SK-N-SH (cell line): ENCODE measurements at regions not wholly inside any gene's neighbourhood (a gene's known extent, or its start where the extent isn't known, plus 50 kb on each side); places are given as distances from the start of the nearest gene placed in this dataset.

ENCODE experiments used
- CTCF ChIA-PET: fragments of 300-600, 350-600 bp; formaldehyde crosslinking; extraction: SDS; loops from one replicate; lab custom pipeline; 2021; lab: Yijun Ruan, JAX
- POLR2A ChIA-PET: fragments of 350-600 bp; sonication (Branson Sonifier 250); formaldehyde crosslinking; extraction: SDS; loops from one replicate; lab custom pipeline; 2020; ENCODE audit warnings: antibody characterized with exemption, inconsistent platforms; lab: Yijun Ruan, JAX
- DNase-seq: peaks from one replicate; pipeline ENCODE4 v3.0.0; 2012
- H2AFZ ChIP-seq: fragments of 200-600 bp; sonication (generic); 2 replicates; pipeline ENCODE4 v1.8.1; 2016; ENCODE audit warnings: antibody characterized with exemption, mild to moderate bottlenecking, low read depth
- H3F3A ChIP-seq: fragments of 200-600 bp; sonication (generic); replicated peaks from 2 replicates; pipeline ENCODE3; 2016; ENCODE audit warnings: antibody characterized with exemption, mild to moderate bottlenecking; ENCODE audit not compliant: insufficient read depth
- H3K27ac ChIP-seq, 2 experiments: fragments of 200-500 bp in 1 of 2; fragments of 200-600 bp in 1 of 2; sonication (Bioruptor generic) in 1 of 2; sonication (generic), shearing (Covaris generic) in 1 of 2; 2 replicates each; pipeline versions ENCODE4 v1.5.1 to v1.6.1; 2014 to 2016; ENCODE audit warnings: low read depth in 2 of 2, inconsistent platforms in 1 of 2, low read length in 1 of 2, mild to moderate bottlenecking in 1 of 2, mixed read lengths in 1 of 2
- H3K27me3 ChIP-seq: fragments of 200-600 bp; sonication (generic), shearing (Covaris generic); 2 replicates; pipeline ENCODE4 v1.6.1; 2016; ENCODE audit warnings: mixed run types; ENCODE audit not compliant: insufficient read depth
- H3K36me3 ChIP-seq, 2 experiments: fragments of 200-500 bp in 1 of 2; fragments of 200-600 bp in 1 of 2; sonication (Bioruptor generic) in 1 of 2; sonication (generic) in 1 of 2; replicated peaks in 1 of 2; 2 replicates each; pipeline versions ENCODE3 to v1.5.1; 2014 to 2016; ENCODE audit warnings: low read length in 1 of 2, mild to moderate bottlenecking in 1 of 2; ENCODE audit not compliant: insufficient read depth in 2 of 2, control insufficient read depth in 1 of 2
- H3K4me1 ChIP-seq, 2 experiments: fragments of 200-500 bp in 1 of 2; fragments of 200-600 bp in 1 of 2; sonication (Bioruptor generic) in 1 of 2; sonication (generic), shearing (Covaris generic) in 1 of 2; 2 replicates each; pipeline versions ENCODE4 v1.5.1 to v1.6.1; 2014 to 2016; ENCODE audit warnings: low read depth in 1 of 2, low read length in 1 of 2, mixed run types in 1 of 2; ENCODE audit not compliant: insufficient read depth in 2 of 2, control insufficient read depth in 1 of 2
- H3K4me2 ChIP-seq: fragments of 200-600 bp; sonication (generic), shearing (Covaris generic); 2 replicates; pipeline ENCODE4 v1.6.1; 2017; ENCODE audit warnings: mixed run types
- H3K4me3 ChIP-seq, 2 experiments: fragments of 200-500 bp in 1 of 2; fragments of 200-600 bp in 1 of 2; sonication (Bioruptor generic) in 1 of 2; sonication (generic), shearing (Covaris generic) in 1 of 2; 2 replicates each; pipeline versions ENCODE4 v1.5.1 to v1.8.1; 2014 to 2016; ENCODE audit warnings: low read depth in 2 of 2, inconsistent platforms in 1 of 2, low read length in 1 of 2, mild to moderate bottlenecking in 1 of 2, mixed read lengths in 1 of 2, moderate library complexity in 1 of 2
- H3K79me2 ChIP-seq: fragments of 200-600 bp; sonication (generic); 2 replicates; pipeline ENCODE4 v1.8.1; 2017; ENCODE audit warnings: mild to moderate bottlenecking; ENCODE audit not compliant: insufficient read depth
- H3K9ac ChIP-seq: fragments of 200-600 bp; sonication (generic); 2 replicates; pipeline ENCODE4 v1.6.1; 2017; ENCODE audit warnings: mixed run types
- H3K9me2 ChIP-seq: fragments of 200-600 bp; sonication (generic); 2 replicates; pipeline ENCODE4 v1.6.1; 2017; ENCODE audit warnings: mixed run types
- H3K9me3 ChIP-seq: fragments of 200-600 bp; sonication (generic); 2 replicates; pipeline ENCODE4 v1.6.1; 2017; ENCODE audit warnings: mixed run types, mild to moderate bottlenecking, moderate library complexity
- H4K20me1 ChIP-seq: fragments of 200-600 bp; sonication (generic); 2 replicates; pipeline ENCODE4 v1.6.1; 2017; ENCODE audit warnings: mild to moderate bottlenecking, mixed run types; ENCODE audit not compliant: insufficient read depth
- CTCF ChIP-seq: fragments of 200-600 bp; sonication (generic); IDR thresholded peaks from 2 replicates; pipeline ENCODE4 v1.6.1; 2017; ENCODE audit warnings: antibody characterized with exemption, mild to moderate bottlenecking, moderate library complexity
- ELF1 ChIP-seq: IDR thresholded peaks from 2 replicates; pipeline ENCODE4 v1.4.0; 2012
- FOSL2 ChIP-seq: IDR thresholded peaks from 2 replicates; pipeline ENCODE4 v1.4.0; 2012; ENCODE audit warnings: low read depth, mild to moderate bottlenecking, moderate library complexity, borderline replicate concordance
- FOXJ3 ChIP-seq: sonication (generic); formaldehyde crosslinking; IDR thresholded peaks from 2 replicates; pipeline ENCODE4 v1.5.1; 2020; ENCODE audit warnings: mild to moderate bottlenecking, missing genetic modification reagents
- FOXM1 ChIP-seq: IDR thresholded peaks from 2 replicates; pipeline ENCODE4 v1.4.0; 2012; ENCODE audit warnings: low read depth, mild to moderate bottlenecking
- GATA2 ChIP-seq: sonication (generic); formaldehyde crosslinking; IDR thresholded peaks from 2 replicates; pipeline ENCODE4 v1.5.0; 2020; ENCODE audit warnings: mild to moderate bottlenecking, missing genetic modification reagents
- IRF3 ChIP-seq: fragments of 150-350 bp; IDR thresholded peaks from 2 replicates; pipeline ENCODE4 v1.6.1; 2016; ENCODE audit warnings: mild to moderate bottlenecking, low read depth, low read length
- MAX ChIP-seq: IDR thresholded peaks from 2 replicates; pipeline ENCODE4 v1.4.0; 2012; ENCODE audit warnings: low read depth
- NRF1 ChIP-seq: IDR thresholded peaks from 2 replicates; pipeline ENCODE4 v1.6.1; 2012; ENCODE audit warnings: low read depth, mild to moderate bottlenecking, low read length
- REST ChIP-seq: IDR thresholded peaks from 2 replicates; pipeline ENCODE4 v1.6.1; 2012; ENCODE audit warnings: mild to moderate bottlenecking, low read depth, low read length, moderate library complexity
- RFX5 ChIP-seq: IDR thresholded peaks from 2 replicates; pipeline ENCODE4 v1.6.1; 2012; ENCODE audit warnings: mild to moderate bottlenecking, improper control_type of control experiment, low read length
- RXRA ChIP-seq: IDR thresholded peaks from 2 replicates; pipeline ENCODE4 v1.4.0; 2012; ENCODE audit warnings: low read depth, mild to moderate bottlenecking, borderline replicate concordance
- TCF12 ChIP-seq: IDR thresholded peaks from 2 replicates; pipeline ENCODE4 v1.4.0; 2012
- TEAD4 ChIP-seq: IDR thresholded peaks from 2 replicates; pipeline ENCODE4 v1.4.0; 2012; ENCODE audit warnings: mild to moderate bottlenecking, borderline replicate concordance; ENCODE audit not compliant: insufficient read depth
- USF1 ChIP-seq: IDR thresholded peaks from 2 replicates; pipeline ENCODE4 v1.4.0; 2012; ENCODE audit warnings: low read depth, borderline replicate concordance
- ZBTB33 ChIP-seq: IDR thresholded peaks from 2 replicates; pipeline ENCODE4 v1.4.0; 2012; ENCODE audit warnings: low read depth, borderline replicate concordance
- WGBS: methylation state at CpG from one replicate; pipeline ENCODE4 v1.1.6; 2017; ENCODE audit warnings: low lambda C conversion rate; 5-methylcytosine and 5-hydroxymethylcytosine counted together

GRCh38 chr17:31649302-31649701 is 209.7 kb downstream of the COPRS start (continued):
- TF ChIP-seq IRF3 (no peak), FOSL2 (no peak), MAX (no peak), RFX5 (no peak), ELF1 (no peak)

GRCh38 chr17:31647661-31648060 is 211.4 kb downstream of the COPRS start:
- H3K27me3 ChIP-seq, result no peaks in the 10 kb centered on the region
- no peak overlapping the region for H3K4me3 ChIP-seq
- H3F3A ChIP-seq, result no peaks in the 10 kb centered on the region
- no peaks in the 10 kb centered on the region for H3K36me3 ChIP-seq
- H3K4me1 ChIP-seq, result no peaks in the 10 kb centered on the region
- no peaks in the 10 kb centered on the region for H3K9me2 ChIP-seq
- TF ChIP-seq CTCF (no peak), REST (no peak), FOXM1 (no peak), RXRA (no peak), NRF1 (no peak), TCF12 (no peak), USF1 (no peak), GATA2 (CRISPR knock-in tag) (no peak), TEAD4 (no peak), ZBTB33 (no peak), ELF1 (no peak), IRF3 (no peak), FOXJ3 (CRISPR knock-in tag) (no peak)
- TF ChIP-seq, all 33 proteins: peak for 0
- Histone ChIP-seq H3K9me3 (no peaks in the 10 kb centered on the region), H3K27ac (no peak overlapping the region), H4K20me1 (no peaks in the 10 kb centered on the region), H3K9ac (no peak overlapping the region), H2AFZ (no peak overlapping the region), H3K4me2 (no peak overlapping the region), H3K79me2 (no peaks in the 10 kb centered on the region)
- POLR2A ChIA-PET, result no interaction called here
- DNase-seq, result no peak
- 5% methylated on average over 1 of the region's 1 CpG for WGBS
- CTCF ChIA-PET, result no interaction called here
